ENCODE measurements at regions not wholly inside any gene's neighbourhood (a gene's known extent, or its start where the extent isn't known, plus 50 kb on each side); places are given as distances from the start of the nearest gene placed in this dataset.

GRCh38 chr3:150084128-150084527 is 113.4 kb upstream of the PFN2 start:
- no peak for TF ChIP-seq POLR2A (IDR thresholded peaks at IDR 0.05)
- no peak for TF ChIP-seq CTCF (IDR thresholded peaks at IDR 0.05)
